ENCODE measurements at regions not wholly inside any gene's neighbourhood (a gene's known extent, or its start where the extent isn't known, plus 50 kb on each side); places are given as distances from the start of the nearest gene placed in this dataset.
A peak's percentile ranks its signal among the peaks of the same experiment; 100 is the strongest.

GRCh38 chr17:83148317-83149028 is 69.1 kb downstream of the METRNL start:
- DNase-seq, result peak in 1 of 2 donors; percentile 54
- intact Hi-C loops (cut with DNase I; ENCODE audit: low total_unique reads), result no loop called here
- Histone ChIP-seq H3K27ac (no peak overlapping the region), H3K9me3 (no peaks in the 10 kb centered on the region), H3K4me3 (no peak overlapping the region), H3K27me3 (no peaks in the 10 kb centered on the region), H3K4me1 (peaks cover 0 to 26% (median 13%) of the 10 kb centered on the region in 4 donors), H3K36me3 (no peaks in the 10 kb centered on the region)
- TF ChIP-seq, protein P1, sequence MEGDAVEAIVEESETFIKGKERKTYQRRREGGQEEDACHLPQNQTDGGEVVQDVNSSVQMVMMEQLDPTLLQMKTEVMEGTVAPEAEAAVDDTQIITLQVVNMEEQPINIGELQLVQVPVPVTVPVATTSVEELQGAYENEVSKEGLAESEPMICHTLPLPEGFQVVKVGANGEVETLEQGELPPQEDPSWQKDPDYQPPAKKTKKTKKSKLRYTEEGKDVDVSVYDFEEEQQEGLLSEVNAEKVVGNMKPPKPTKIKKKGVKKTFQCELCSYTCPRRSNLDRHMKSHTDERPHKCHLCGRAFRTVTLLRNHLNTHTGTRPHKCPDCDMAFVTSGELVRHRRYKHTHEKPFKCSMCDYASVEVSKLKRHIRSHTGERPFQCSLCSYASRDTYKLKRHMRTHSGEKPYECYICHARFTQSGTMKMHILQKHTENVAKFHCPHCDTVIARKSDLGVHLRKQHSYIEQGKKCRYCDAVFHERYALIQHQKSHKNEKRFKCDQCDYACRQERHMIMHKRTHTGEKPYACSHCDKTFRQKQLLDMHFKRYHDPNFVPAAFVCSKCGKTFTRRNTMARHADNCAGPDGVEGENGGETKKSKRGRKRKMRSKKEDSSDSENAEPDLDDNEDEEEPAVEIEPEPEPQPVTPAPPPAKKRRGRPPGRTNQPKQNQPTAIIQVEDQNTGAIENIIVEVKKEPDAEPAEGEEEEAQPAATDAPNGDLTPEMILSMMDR (IDR thresholded peaks at IDR 0.05), result no peak

- TF ChIP-seq, protein P1 (IDR thresholded peaks at IDR 0.05), result no peak
- Histone ChIP-seq H3K27ac (no peak overlapping the region), H3K4me1 (peaks cover 0 to 22% (median 11%) of the 10 kb centered on the region in 4 donors), H3K36me3 (no peaks in the 10 kb centered on the region), H3K4me3 (no peak overlapping the region), H3K27me3 (no peaks in the 10 kb centered on the region), H3K9me3 (no peaks in the 10 kb centered on the region)
- peak in 1 of 2 donors; percentile 29 for DNase-seq
- intact Hi-C loops (cut with DNase I; ENCODE audit: low total_unique reads), result no loop called here
These were observed 69.8 kb downstream of the METRNL start for GRCh38 chr17:83149029-83149725.

GRCh38 chr17:83149761-83150251 is 70.4 kb downstream of the METRNL start:
- no peaks in the 10 kb centered on the region for H3K27me3 ChIP-seq
- peak in 1 of 2 donors; percentile 58 for DNase-seq
- intact Hi-C loops (cut with DNase I; ENCODE audit: low total_unique reads), result no loop called here
- no peaks in the 10 kb centered on the region for H3K9me3 ChIP-seq
- H3K4me1 ChIP-seq, result peaks cover 0 to 16% (median 6%) of the 10 kb centered on the region in 4 donors
- TF ChIP-seq, protein P1 (IDR thresholded peaks at IDR 0.05), result no peak
- no peak overlapping the region for H3K27ac ChIP-seq
- no peak overlapping the region for H3K4me3 ChIP-seq
- no peaks in the 10 kb centered on the region for H3K36me3 ChIP-seq

DNA sequence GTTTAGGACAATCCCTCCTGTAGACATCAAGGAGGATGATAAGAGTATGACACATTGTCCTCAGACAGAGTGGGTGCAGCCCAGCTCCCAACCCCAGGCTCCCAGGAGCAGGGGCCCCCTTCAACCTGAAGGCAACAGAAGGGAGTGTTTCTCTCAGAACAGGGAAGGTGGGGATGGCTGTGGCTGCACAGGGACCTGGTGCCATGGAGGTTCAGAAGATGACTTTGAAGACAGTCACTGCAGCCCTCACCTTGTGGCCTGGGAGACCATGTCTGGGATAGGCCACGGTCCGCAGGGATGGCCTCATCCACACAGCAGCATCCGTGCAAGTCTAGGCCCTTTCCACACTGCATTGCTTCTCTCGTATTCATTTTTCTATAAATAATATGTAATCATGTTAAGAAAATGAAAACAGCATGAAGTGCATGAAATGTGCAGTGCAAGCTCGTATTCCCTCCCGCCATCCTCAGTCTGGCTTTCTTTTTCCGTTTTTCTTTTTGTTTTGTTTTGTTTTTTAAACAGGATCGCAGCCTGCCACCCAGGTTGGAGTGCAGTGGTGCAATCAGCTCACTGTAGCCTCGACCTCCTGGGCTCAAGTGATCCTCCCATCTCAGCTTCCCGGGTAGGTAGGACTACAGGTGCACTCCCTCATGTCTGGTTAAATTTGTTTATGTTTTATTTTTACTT is 71.1 kb downstream of the METRNL start:
- Histone ChIP-seq H3K4me1 (peaks cover 0 to 9% (median 0%) of the 10 kb centered on the region in 4 donors), H3K4me3 (no peak overlapping the region), H3K27me3 (no peaks in the 10 kb centered on the region), H3K36me3 (no peaks in the 10 kb centered on the region), H3K27ac (no peak overlapping the region), H3K9me3 (no peaks in the 10 kb centered on the region)
- TF ChIP-seq, protein P1 (IDR thresholded peaks at IDR 0.05), result no peak
- intact Hi-C loops (cut with DNase I; ENCODE audit: low total_unique reads), result no loop called here
- DNase-seq, result peak in 1 of 2 donors; percentile 58

DNA sequence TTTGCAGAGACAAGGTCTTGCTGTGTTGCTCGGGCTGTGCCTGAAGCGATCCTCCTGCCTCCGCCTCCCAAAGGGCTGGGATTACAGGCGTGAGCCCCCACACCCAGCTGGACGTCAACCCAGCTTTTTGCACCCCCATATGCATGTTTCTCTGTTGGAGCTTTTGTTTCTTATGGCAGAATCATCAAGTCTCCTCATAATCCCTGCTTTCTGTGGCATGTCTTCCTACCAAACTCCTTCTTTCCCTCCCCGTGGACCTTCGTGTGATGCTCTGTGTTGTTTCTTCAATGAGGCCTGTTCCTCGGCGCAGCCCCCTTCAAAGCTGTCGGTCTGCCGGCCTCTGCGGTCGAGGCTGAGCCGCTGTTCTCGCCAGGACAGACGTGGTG is 71.6 kb downstream of the METRNL start:
- DNase-seq, result no peak
- H3K27me3 ChIP-seq, result no peaks in the 10 kb centered on the region
- no peak overlapping the region for H3K27ac ChIP-seq
- no peak overlapping the region for H3K4me3 ChIP-seq
- intact Hi-C loops (cut with DNase I; ENCODE audit: low total_unique reads), result no loop called here
- TF ChIP-seq, protein P1 (IDR thresholded peaks at IDR 0.05), result no peak
- no peaks in the 10 kb centered on the region for H3K36me3 ChIP-seq
- H3K9me3 ChIP-seq, result no peaks in the 10 kb centered on the region
- H3K4me1 ChIP-seq, result peaks cover 0 to 9% (median 0%) of the 10 kb centered on the region in 4 donors
